CD4-positive, alpha-beta T cell treated with Interleukin-10 for 1 hour (primary cell): ENCODE measurements at regions not wholly inside any gene's neighbourhood (a gene's known extent, or its start where the extent isn't known, plus 50 kb on each side); places are given as distances from the start of the nearest gene placed in this dataset.
"Not testable (repeated sequence)": the region's sequence is repeated elsewhere in the genome, so short reads cannot be mapped to it uniquely, and the experiment has no call there.

Experiments
- DNase-seq: peaks from one replicate; pipeline ENCODE4 v3.0.0-alpha.2; 2020

DNA sequence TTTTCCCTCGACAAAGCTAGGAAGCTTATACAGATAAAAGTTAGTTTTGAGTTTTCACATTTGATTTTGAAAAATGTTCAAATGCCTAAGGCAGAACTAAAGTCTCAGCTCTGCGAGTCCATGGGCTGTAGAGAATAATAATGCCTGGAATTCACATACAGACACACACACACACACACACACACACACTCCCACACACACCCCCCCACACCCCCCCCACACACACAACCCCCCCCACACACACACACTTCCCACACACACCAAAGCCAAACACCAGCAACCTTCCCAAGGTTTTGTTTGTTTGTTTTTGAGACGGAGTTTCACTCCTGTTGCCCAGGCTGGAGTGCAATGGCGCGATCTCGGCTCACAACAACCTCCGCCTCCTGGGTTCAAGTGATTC lies 62.8 kb upstream of the EIF5 start:
- DNase-seq, result no peak

DNA sequence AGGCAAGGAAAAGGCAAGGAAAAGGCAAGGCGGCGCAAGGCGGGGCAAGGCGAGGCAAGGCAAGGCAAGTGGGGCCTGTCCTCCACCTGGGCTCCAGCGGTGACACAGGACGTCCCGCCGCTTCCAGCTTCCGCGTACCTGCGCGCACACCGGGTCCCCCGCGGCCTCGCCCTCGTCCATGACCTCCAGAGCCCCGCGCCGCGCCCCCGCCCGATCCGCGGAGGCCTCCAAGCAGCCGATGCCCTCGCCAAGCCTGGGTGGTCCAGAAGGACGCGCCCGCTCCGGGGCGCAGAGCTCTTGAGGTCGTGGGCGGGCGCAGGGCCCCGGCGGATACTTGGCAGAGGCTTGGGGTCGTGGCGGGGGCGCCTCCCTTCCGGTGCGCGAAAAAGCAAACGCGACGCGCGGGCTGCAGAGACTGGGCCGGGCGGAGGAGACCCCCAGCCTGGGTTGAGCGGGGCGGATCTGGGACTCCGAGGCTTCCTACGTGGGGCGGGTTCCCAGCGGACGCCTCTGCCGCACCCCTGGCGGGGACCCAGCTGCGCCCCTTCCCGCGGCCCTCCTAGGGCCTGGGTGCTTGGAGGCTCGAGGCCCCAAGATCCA lies 60.8 kb upstream of the EIF5 start:
- DNase-seq, result no peak

DNA sequence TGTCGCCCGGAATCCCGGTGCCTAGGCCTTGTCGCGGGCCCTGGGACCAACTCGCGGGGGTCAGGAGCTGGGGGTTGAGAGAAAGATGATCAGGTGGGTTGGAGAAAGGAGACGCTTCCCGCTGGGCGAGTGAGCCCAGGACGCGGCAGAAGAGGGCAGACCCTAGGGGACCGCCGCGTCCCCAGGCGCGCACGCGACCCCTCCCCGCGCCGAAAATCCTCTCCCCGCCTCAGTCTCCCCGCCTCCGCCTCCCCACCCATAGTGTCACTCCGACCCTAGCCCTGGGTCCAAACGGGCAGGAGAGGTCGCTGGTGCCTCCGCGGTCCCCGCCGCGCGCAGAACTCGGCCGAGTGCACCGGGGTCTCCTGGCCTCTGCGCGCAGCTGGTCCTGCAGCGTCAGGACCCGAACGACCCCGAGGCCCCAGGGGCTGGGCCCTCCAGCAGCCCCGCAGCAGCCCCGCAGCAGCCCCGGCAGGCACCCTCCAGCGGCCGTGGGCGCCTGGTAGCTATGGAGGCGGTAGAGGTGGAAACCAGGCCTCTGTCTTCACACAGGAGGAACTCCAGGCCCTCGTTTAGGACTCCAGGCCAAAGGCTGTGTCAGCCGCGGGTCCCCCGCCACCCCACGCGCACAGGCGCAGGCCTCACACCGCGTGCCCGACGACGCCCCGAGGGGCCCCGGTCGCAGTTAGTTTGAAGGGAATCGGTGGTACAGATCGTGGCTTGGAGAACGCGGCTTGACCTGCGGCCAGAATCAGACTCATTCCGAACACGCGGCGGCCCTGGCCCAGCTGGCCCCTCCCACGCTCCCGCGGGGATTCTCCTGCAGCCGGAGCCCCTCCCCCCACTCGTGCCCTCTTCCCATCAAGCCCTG lies 60.1 kb upstream of the EIF5 start:
- DNase-seq, result no peak

DNA sequence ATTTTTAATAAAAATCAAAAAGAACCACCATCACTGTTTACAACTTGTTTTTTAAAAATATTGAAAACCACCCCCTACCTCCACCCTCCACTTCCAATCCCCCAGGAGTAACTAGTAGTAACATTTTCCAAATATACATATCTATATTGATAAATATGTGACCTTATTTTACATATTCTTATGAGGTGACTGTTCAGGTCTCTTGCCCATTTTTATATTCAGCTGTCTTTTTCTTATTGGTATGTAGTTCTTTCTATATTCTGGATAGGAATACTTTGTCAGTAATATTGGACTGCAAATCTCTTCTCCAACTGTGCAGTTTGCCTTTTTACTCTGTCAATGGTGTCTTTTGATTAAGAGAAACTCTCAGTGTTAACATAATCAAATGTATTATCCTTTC lies 59.0 kb upstream of the EIF5 start:
- no peak for DNase-seq

DNA sequence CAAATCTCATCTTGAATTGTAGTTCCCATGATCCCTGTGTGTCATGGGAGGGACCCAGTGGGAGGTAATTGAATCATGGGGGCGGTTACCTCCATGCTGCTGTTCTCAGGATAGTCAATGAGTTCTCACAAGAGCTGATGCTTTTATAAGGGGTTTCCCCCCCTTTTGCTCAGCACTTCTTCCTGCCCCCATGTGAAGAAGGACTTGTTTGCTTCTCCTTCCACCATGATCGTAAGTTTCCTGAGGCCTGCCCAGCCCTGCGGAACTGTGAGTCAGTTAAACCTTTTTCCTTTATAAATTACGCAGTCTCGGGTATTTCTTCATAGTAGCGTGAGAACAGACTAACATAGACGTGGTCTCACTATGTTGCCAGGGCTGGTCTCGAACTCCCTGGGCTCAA lies 56.1 kb upstream of the EIF5 start:
- no peak for DNase-seq

DNA sequence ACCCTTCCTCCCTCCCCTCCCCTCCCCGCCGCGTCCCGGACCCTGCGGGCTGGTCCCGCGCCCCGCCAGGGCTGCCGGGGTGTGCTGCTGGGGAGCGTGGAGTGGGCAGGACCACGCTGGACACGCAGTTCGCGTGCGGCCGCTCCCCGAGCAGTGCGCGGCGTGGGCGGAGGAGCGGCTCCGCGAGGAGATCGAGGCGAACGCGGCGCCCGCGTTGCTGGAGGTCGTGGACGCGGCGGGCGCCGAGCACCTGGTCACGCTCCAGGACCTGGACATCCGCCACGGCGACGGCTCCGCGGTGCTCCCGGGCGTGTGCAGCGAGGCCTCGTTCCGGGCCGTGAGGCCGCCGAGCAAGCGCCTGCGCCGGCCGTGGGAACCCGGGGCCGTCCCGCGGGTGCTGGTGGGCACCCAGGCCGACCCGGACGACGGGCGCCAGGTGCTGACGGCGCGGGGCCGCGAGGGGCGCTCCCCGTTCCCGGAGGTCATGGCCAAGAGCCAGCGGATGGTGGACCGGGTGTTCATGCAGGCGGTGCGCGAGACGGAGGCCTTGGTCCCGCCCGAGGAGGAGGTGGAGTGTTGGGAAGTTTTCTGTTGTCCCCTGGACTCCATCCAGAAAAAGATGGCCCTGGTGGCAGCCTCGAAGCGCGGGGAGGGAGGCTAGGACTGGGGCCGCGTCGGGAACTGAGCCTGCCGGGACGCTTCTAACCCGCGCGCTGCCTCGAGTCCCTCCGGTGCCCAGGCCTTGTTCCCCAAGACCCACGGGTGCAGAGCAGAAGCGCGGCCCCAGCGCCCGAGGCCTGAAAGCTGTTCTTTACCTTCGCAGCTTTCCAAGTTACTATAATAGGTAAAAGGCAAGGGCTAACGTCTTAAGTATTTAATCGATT lies 54.7 kb upstream of the EIF5 start:
- no peak for DNase-seq

DNA sequence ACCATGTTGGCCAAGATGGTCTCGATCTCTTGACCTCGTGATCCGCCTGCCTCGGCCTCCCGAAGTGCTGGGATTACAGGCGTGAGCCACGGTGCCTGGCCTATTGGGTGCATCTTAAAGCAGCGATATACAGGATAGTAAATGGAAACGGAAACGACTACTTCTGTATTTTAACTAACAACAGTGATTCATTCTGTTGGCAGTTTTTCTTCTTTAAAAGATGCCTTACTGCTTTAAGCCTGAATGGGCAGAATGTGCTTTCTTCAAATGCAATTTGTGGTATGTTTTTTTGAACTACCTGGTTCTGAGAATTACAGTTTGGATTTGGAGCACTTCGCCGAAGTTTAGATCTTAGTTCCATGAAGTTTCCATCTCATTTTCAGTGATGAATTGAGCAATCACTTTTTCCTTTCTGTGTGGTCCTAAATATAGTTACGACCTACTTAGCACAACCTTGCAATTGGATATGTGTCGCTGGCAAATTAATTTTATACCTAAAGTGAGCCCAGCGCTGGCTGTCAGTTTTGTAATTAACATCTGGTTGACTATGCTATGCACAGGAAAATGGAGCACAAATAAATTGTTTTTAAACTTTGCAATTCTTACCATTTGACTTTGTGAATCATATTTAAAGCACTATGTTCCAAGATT lies 53.6 kb upstream of the EIF5 start:
- DNase-seq, result no peak

DNA sequence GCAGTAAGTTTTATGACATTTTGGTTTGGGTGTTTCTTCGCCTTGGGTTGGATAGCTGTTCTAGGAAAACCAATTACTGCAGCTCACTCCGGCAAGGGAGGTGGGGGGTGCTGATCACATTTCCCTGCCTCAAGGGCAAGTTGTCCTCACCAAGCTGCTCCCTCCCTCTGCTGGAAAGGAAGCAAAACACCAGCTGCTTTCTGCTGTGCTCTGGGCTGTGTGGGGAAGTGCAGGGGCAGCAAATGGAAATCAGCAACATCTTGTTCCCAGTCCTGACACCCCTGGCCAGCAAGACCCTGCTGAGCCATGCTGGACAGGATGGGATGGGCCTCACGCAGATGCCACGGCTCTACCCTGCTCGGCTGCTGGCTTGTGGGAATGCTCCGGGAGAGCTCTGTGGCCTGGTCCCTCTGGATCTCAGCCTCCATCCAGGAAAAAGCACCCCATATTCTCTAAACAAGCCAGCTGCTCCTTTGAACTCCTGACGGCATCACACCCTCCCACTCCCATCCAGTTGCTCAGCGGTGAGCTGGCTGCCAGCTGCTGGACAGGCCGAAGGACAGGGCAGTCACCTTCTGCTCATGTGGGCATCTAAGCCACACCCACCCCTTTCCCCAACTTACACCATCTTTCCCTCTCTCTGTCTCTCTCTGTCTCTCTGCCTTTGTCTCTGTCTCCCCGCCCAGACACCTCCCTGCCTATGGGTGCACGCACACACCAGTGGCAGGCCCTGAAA lies 52.4 kb upstream of the EIF5 start:
- DNase-seq, result no peak

DNA sequence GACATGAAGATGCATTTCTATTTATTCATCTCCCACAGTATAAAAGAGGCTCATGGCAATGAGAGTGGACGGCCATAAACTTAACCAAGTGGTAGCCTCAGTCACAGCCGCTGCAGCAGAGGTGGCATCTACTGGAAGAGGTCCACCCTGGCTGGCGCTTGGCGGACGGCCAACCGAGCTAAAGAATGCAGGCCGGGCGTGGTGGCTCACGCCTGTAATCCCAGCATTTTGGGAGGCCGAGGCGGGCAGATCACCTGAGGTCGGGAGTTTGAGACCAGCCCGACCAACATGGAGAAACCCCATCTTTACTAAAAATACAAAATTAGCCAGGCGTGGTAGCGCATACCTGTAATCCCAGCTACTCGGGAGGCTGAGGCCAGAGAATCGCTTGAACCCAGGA lies 51.7 kb upstream of the EIF5 start:
- not testable (repeated sequence) for DNase-seq

DNA sequence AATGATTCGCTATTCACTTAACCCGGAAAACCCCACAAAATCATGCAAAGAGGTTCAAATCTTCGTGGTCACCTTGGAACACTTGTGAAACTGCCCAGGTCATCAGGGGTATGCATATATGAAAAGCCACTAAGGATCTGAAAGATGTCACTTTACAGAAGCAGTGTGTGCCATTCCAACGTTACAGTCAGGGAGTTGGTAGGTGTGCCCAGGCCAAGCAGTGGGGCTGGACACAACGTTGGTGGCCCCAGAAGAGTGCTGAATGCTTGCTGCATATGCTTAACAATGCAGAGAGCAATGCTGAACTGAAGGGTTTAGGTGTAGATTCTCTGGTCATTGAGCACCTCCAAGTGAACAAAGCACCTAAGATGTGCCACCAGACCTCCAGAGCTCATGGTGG lies 51.1 kb upstream of the EIF5 start:
- DNase-seq, result no peak

DNA sequence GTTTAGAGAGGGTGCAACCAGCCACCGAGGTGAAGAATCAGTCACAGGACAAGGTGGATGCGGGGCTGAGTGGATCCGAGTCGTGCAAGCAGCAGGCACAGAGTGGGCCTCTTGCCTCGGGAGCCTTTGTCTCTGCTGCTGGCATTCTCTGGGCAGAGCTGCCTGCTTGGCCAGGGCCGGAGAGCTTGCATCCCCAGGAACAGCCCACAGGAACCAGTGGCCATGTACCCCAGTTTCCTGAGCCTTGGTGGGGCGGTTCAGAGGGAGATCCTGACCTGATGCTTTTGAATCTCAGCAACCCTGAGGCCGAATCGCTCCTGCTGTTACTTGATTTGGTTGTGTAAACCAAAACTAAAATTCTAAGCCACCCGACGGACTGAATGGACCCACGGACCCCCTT lies 50.1 kb upstream of the EIF5 start:
- DNase-seq, result no peak
